DND-41 (cell line): ENCODE measurements at regions not wholly inside any gene's neighbourhood (a gene's known extent, or its start where the extent isn't known, plus 50 kb on each side); places are given as distances from the start of the nearest gene placed in this dataset.

Experiments used
- ATAC-seq: fragments of 200-7000 bp; cut with Tn5 transposase; 3 replicates; pipeline ENCODE4 v1.9.1; 2021; ENCODE audit warnings: low read depth; ENCODE audit not compliant: insufficient read depth
- DNase-seq: peaks from one replicate; pipeline ENCODE4 v3.0.0-alpha.2; 2020
- H2AFZ ChIP-seq: 2 replicates; pipeline ENCODE4 v1.6.0; 2012; ENCODE audit warnings: low read depth, low read length
- H3K27ac ChIP-seq: 2 replicates; pipeline ENCODE4 v1.5.1; 2012; ENCODE audit warnings: low read length, inconsistent platforms
- H3K27me3 ChIP-seq: fragments of 200-600 bp; sonication (generic); 2 replicates; pipeline ENCODE4 v1.6.0; 2012; ENCODE audit warnings: low read length, mild to moderate bottlenecking, inconsistent platforms; ENCODE audit not compliant: insufficient read depth, poor library complexity
- H3K36me3 ChIP-seq: 2 replicates; pipeline ENCODE4 v1.5.1; 2012; ENCODE audit warnings: low read length, inconsistent platforms; ENCODE audit not compliant: insufficient read depth
- H3K4me1 ChIP-seq: 2 replicates; pipeline ENCODE4 v1.5.1; 2012; ENCODE audit warnings: mild to moderate bottlenecking, low read length; ENCODE audit not compliant: insufficient read depth
- H3K4me2 ChIP-seq: 2 replicates; pipeline ENCODE4 v1.6.0; 2012; ENCODE audit warnings: mild to moderate bottlenecking, moderate library complexity, low read length, inconsistent platforms; ENCODE audit not compliant: insufficient read depth
- H3K4me3 ChIP-seq, 2 experiments: fragments of 200-600 bp in 1 of 2; shearing (Covaris generic) in 1 of 2; 2 replicates each; pipeline ENCODE4 v1.5.1; 2012 to 2016; ENCODE audit warnings: inconsistent platforms in 2 of 2, low read length in 2 of 2, mild to moderate bottlenecking in 2 of 2, low read depth in 1 of 2, moderate library complexity in 1 of 2
- H3K79me2 ChIP-seq: 2 replicates; pipeline ENCODE4 v1.6.0; 2012; ENCODE audit warnings: low read length, inconsistent platforms; ENCODE audit not compliant: insufficient read depth
- H3K9ac ChIP-seq: 2 replicates; pipeline ENCODE4 v1.6.0; 2012; ENCODE audit warnings: low read depth, mild to moderate bottlenecking, inconsistent platforms, low read length, moderate library complexity
- H3K9me3 ChIP-seq: 2 replicates; pipeline ENCODE4 v1.5.1; 2012; ENCODE audit warnings: low read length, moderate library complexity, mild to moderate bottlenecking, inconsistent platforms; ENCODE audit not compliant: insufficient read depth, severe bottlenecking
- H4K20me1 ChIP-seq: 2 replicates; pipeline ENCODE4 v1.6.0; 2012; ENCODE audit warnings: low read length; ENCODE audit not compliant: insufficient read depth
- CTCF ChIP-seq: IDR thresholded peaks from 2 replicates; pipeline ENCODE4 v1.5.1; 2012; ENCODE audit warnings: borderline replicate concordance, low read length, moderate library complexity, mild to moderate bottlenecking; ENCODE audit not compliant: poor library complexity, severe bottlenecking; ENCODE audit errors: extremely low read depth
- EZH2 ChIP-seq: IDR thresholded peaks from 3 replicates; pipeline ENCODE4 v1.6.1; 2012; ENCODE audit warnings: borderline replicate concordance, low read depth, mild to moderate bottlenecking, moderate library complexity, low read length, inconsistent platforms; ENCODE audit not compliant: severe bottlenecking

- DNase-seq (no peak), ATAC-seq (no peak)
- H3K4me2 ChIP-seq: no peak overlapping the region
- H3K9me3 ChIP-seq: no peaks in the 10 kb centered on the region
- no peaks in the 10 kb centered on the region for H3K36me3 ChIP-seq
- H4K20me1 ChIP-seq: no peaks in the 10 kb centered on the region
- H3K79me2 ChIP-seq: no peaks in the 10 kb centered on the region
- H3K4me3 ChIP-seq: no peak overlapping the region
- no peaks in the 10 kb centered on the region for H3K4me1 ChIP-seq
- H3K9ac ChIP-seq: no peak overlapping the region
- TF ChIP-seq EZH2: no peak
- no peak for TF ChIP-seq CTCF
- H2AFZ ChIP-seq: no peak overlapping the region
- no peak overlapping the region for H3K27ac ChIP-seq
- no peaks in the 10 kb centered on the region for H3K27me3 ChIP-seq
Measured at GRCh38 chrX:97844161-97844560, 960.5 kb downstream of the RPA4 start.

GRCh38 chrX:97844943-97845342 is 961.2 kb downstream of the RPA4 start:
- ATAC-seq: no peak
- no peak for DNase-seq
- no peaks in the 10 kb centered on the region for H3K9me3 ChIP-seq

GRCh38 chrX:97845451-97845850 is 961.7 kb downstream of the RPA4 start:
- Histone ChIP-seq H2AFZ (no peak overlapping the region), H3K4me2 (no peak overlapping the region), H3K4me1 (no peaks in the 10 kb centered on the region), H4K20me1 (no peaks in the 10 kb centered on the region), H3K36me3 (no peaks in the 10 kb centered on the region), H3K27me3 (no peaks in the 10 kb centered on the region), H3K4me3 (no peak overlapping the region), H3K79me2 (no peaks in the 10 kb centered on the region), H3K9me3 (no peaks in the 10 kb centered on the region), H3K27ac (no peak overlapping the region), H3K9ac (no peak overlapping the region)
- DNase-seq (no peak), ATAC-seq (no peak)
- TF ChIP-seq CTCF (no peak), EZH2 (no peak)

More at GRCh38 chrX:97844943-97845342, 961.2 kb downstream of the RPA4 start:
- no peaks in the 10 kb centered on the region for H4K20me1 ChIP-seq
- H3K27ac ChIP-seq: no peak overlapping the region
- H3K79me2 ChIP-seq: no peaks in the 10 kb centered on the region
- no peak overlapping the region for H2AFZ ChIP-seq
- no peaks in the 10 kb centered on the region for H3K27me3 ChIP-seq
- H3K4me3 ChIP-seq: no peak overlapping the region
- TF ChIP-seq EZH2: no peak
- no peak for TF ChIP-seq CTCF
- no peaks in the 10 kb centered on the region for H3K4me1 ChIP-seq
- H3K9ac ChIP-seq: no peak overlapping the region
- H3K4me2 ChIP-seq: no peak overlapping the region
- no peaks in the 10 kb centered on the region for H3K36me3 ChIP-seq

- ATAC-seq (no peak), DNase-seq (no peak)
- Histone ChIP-seq H3K9me3 (no peaks in the 10 kb centered on the region), H3K4me3 (no peak overlapping the region), H3K4me2 (no peak overlapping the region), H4K20me1 (no peaks in the 10 kb centered on the region), H3K9ac (no peak overlapping the region), H3K79me2 (no peaks in the 10 kb centered on the region), H3K27me3 (no peaks in the 10 kb centered on the region), H2AFZ (no peak overlapping the region), H3K27ac (no peak overlapping the region), H3K36me3 (no peaks in the 10 kb centered on the region), H3K4me1 (no peaks in the 10 kb centered on the region)
- no peak for TF ChIP-seq CTCF
Measured at GRCh38 chrX:97846228-97846627, 962.5 kb downstream of the RPA4 start.
